ENCODE measurements at regions not wholly inside any gene's neighbourhood (a gene's known extent, or its start where the extent isn't known, plus 50 kb on each side); places are given as distances from the start of the nearest gene placed in this dataset.

DNA sequence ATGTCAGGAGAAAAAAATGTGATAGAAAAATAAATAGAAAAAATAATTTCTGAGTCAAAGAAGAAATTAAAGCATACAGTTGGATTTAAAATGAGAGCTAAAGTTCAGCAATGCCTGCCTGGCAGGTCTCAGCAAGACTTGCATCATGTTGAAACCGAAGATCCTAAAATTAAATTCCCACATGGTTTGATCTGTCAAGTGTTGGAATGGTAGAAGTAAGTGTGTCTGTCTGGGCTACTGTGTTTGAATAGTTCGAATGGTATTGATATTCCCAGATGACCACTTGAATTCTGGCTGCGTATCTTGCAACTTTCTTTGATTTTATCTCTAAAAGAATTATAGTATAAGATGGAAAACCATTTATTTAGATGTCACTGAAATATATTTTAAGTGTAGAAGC, 1349.6 kb downstream of the EPHA7 start:
- CTCF ChIA-PET, result no interaction called here
- Histone ChIP-seq H3K9me3 (replicated peaks; ENCODE audit: control insufficient read depth, insufficient read depth, low read length) (no peaks in the 10 kb centered on the region), H3K27ac (ENCODE audit: control insufficient read depth, insufficient read depth) (no peak overlapping the region), H3K4me2 (ENCODE audit: control insufficient read depth, insufficient read depth) (no peak overlapping the region), H3K4me3 (no peak overlapping the region), H3K9ac (ENCODE audit: control insufficient read depth, insufficient read depth, low read length) (no peak overlapping the region), H2AFZ (ENCODE audit: control insufficient read depth, low read depth, low read length) (no peak overlapping the region), H3K79me2 (ENCODE audit: control insufficient read depth, insufficient read depth, low read length) (no peaks in the 10 kb centered on the region), H3K27me3 (replicated peaks in 1 of 2; ENCODE audit: control insufficient read depth in 2 of 2, insufficient read depth in 2 of 2, low read length in 1 of 2) (no peaks in the 10 kb centered on the region), H3K4me1 (ENCODE audit: control insufficient read depth, insufficient read depth, low read length) (no peaks in the 10 kb centered on the region), H3K36me3 (ENCODE audit: control insufficient read depth in 2 of 2, insufficient read depth in 2 of 2, low read length in 1 of 2) (no peaks in the 10 kb centered on the region), H4K20me1 (ENCODE audit: control insufficient read depth, insufficient read depth) (no peaks in the 10 kb centered on the region)
- 8% methylated on average over 3 of the region's 3 CpGs for WGBS (ENCODE audit: insufficient coverage, insufficient replicate concordance, low lambda C conversion rate, missing lambda C conversion rate)
- no TSS peak for BruUV-seq (replicated peaks)
- in situ Hi-C loops (cut with MboI), result no loop called here
- DNase-seq (ENCODE audit: low read depth, low spot score) (no peak), FAIRE-seq (no peak), ATAC-seq (no peak)
- POLR2A ChIA-PET, result no interaction called here
- intact Hi-C loops (cut with micrococcal nuclease; ENCODE audit: unreplicated experiment), result no loop called here
- RAD21 ChIA-PET (ENCODE audit: unreplicated experiment), result no interaction called here
- SMC1A ChIA-PET (ENCODE audit: uncharacterized antibody, unreplicated experiment), result interaction anchor here (0.7 kb wide), 1 partner anchor 9 kb away, joined by 3 read pairs; no protein-coding TSS in a partner anchor
- TF ChIP-seq RB1 (IDR thresholded peaks at IDR 0.05; ENCODE audit: borderline replicate concordance) (no peak), EGR1 (IDR thresholded peaks at IDR 0.05; ENCODE audit: borderline replicate concordance in 1 of 2, low read depth in 2 of 2, low read length in 2 of 2) (no peak), PML (IDR thresholded peaks at IDR 0.05; ENCODE audit: low read length) (no peak), ZNF24 (IDR thresholded peaks at IDR 0.05) (no peak), ZSCAN29 (IDR thresholded peaks at IDR 0.05) (no peak), JUNB (IDR thresholded peaks at IDR 0.05) (no peak), PAX8 (IDR thresholded peaks at IDR 0.05) (no peak)
- TF ChIP-seq, protein P1, sequence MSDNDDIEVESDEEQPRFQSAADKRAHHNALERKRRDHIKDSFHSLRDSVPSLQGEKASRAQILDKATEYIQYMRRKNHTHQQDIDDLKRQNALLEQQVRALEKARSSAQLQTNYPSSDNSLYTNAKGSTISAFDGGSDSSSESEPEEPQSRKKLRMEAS (IDR thresholded peaks at IDR 0.05; ENCODE audit: low read depth, low read length), result no peak
- TF ChIP-seq, protein P2, sequence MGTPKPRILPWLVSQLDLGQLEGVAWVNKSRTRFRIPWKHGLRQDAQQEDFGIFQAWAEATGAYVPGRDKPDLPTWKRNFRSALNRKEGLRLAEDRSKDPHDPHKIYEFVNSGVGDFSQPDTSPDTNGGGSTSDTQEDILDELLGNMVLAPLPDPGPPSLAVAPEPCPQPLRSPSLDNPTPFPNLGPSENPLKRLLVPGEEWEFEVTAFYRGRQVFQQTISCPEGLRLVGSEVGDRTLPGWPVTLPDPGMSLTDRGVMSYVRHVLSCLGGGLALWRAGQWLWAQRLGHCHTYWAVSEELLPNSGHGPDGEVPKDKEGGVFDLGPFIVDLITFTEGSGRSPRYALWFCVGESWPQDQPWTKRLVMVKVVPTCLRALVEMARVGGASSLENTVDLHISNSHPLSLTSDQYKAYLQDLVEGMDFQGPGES (IDR thresholded peaks at IDR 0.05), result no peak
- TF ChIP-seq, protein P3, sequence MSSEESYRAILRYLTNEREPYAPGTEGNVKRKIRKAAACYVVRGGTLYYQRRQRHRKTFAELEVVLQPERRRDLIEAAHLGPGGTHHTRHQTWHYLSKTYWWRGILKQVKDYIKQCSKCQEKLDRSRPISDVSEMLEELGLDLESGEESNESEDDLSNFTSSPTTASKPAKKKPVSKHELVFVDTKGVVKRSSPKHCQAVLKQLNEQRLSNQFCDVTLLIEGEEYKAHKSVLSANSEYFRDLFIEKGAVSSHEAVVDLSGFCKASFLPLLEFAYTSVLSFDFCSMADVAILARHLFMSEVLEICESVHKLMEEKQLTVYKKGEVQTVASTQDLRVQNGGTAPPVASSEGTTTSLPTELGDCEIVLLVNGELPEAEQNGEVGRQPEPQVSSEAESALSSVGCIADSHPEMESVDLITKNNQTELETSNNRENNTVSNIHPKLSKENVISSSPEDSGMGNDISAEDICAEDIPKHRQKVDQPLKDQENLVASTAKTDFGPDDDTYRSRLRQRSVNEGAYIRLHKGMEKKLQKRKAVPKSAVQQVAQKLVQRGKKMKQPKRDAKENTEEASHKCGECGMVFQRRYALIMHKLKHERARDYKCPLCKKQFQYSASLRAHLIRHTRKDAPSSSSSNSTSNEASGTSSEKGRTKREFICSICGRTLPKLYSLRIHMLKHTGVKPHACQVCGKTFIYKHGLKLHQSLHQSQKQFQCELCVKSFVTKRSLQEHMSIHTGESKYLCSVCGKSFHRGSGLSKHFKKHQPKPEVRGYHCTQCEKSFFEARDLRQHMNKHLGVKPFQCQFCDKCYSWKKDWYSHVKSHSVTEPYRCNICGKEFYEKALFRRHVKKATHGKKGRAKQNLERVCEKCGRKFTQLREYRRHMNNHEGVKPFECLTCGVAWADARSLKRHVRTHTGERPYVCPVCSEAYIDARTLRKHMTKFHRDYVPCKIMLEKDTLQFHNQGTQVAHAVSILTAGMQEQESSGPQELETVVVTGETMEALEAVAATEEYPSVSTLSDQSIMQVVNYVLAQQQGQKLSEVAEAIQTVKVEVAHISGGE (CRISPR knock-in tag; IDR thresholded peaks at IDR 0.05), result no peak

All from GM12878 (cell line).